ENCODE measurements at regions not wholly inside any gene's neighbourhood (a gene's known extent, or its start where the extent isn't known, plus 50 kb on each side); places are given as distances from the start of the nearest gene placed in this dataset.

- POLR2A ChIA-PET (ENCODE audit: partially characterized antibody), result no interaction called here
- no peaks in the 10 kb centered on the region for H3K9me3 ChIP-seq (ENCODE audit: control insufficient read depth in 1 of 2, low read length in 2 of 2)
- Mint-ChIP-seq H3K9me3 (peaks cover 0 to 3% (median 0%) of the 10 kb centered on the region in 8 donors), H3K36me3 (no peaks in the 10 kb centered on the region), H3K4me1 (no peaks in the 10 kb centered on the region), H3K4me3 (no peak overlapping the region), H3K27ac (no peak overlapping the region), H3K27me3 (no peaks in the 10 kb centered on the region)
- intact Hi-C loops (cut with micrococcal nuclease), result no loop called here
- H3K4me3 ChIP-seq (ENCODE audit: low read length in 2 of 2), result no peak overlapping the region
- H3K36me3 ChIP-seq (ENCODE audit: insufficient read depth, low read length), result no peaks in the 10 kb centered on the region
- DNase-seq, result no peak
- no peaks in the 10 kb centered on the region for H3K4me1 ChIP-seq (ENCODE audit: insufficient read depth, low read length)
- H3K27ac ChIP-seq (ENCODE audit: low read depth, low read length), result no peak overlapping the region
- H3K27me3 ChIP-seq (ENCODE audit: insufficient read depth, low read length), result no peaks in the 10 kb centered on the region
- CTCF ChIA-PET (ENCODE audit: partially characterized antibody), result no interaction called here
These were observed 499.5 kb upstream of the PSMD7 start for GRCh38 chr16:73797115-73797514.

DNA sequence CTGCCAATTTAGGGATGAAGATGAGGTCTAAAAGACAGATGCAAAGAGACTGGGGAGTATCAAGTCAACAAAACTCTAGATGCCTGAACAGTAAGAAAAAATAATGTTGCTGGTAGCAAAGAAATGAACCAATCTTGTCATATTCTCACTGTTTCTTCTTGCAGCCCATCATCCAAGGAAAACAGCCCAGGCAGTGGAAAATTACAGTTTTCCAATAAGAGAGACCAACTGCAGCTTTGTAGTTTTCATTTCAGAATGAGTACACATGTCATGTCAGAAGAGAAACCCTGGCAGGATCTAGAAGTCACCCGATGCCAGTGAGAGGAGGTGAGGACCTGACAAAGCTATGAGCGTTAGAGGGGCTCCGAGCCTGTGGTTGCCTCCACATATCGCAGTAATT is 500.4 kb upstream of the PSMD7 start:
- DNase-seq, result no peak
- H3K9me3 Mint-ChIP-seq, result peaks cover 0 to 3% (median 0%) of the 10 kb centered on the region in 8 donors
- H3K4me1 Mint-ChIP-seq, result no peaks in the 10 kb centered on the region
- POLR2A ChIA-PET (ENCODE audit: partially characterized antibody), result no interaction called here
- no peaks in the 10 kb centered on the region for H3K36me3 Mint-ChIP-seq
- H3K9me3 ChIP-seq (ENCODE audit: control insufficient read depth in 1 of 2, low read length in 2 of 2), result no peaks in the 10 kb centered on the region
- no peaks in the 10 kb centered on the region for H3K27me3 Mint-ChIP-seq
- H3K4me1 ChIP-seq (ENCODE audit: insufficient read depth, low read length), result no peaks in the 10 kb centered on the region
- H3K27me3 ChIP-seq (ENCODE audit: insufficient read depth, low read length), result no peaks in the 10 kb centered on the region
- H3K4me3 ChIP-seq (ENCODE audit: low read length in 2 of 2), result no peak overlapping the region
- no peak overlapping the region for H3K4me3 Mint-ChIP-seq
- H3K36me3 ChIP-seq (ENCODE audit: insufficient read depth, low read length), result no peaks in the 10 kb centered on the region
- CTCF ChIA-PET (ENCODE audit: partially characterized antibody), result no interaction called here
- intact Hi-C loops (cut with micrococcal nuclease), result no loop called here
- H3K27ac ChIP-seq (ENCODE audit: low read depth, low read length), result no peak overlapping the region
- no peak overlapping the region for H3K27ac Mint-ChIP-seq

DNA sequence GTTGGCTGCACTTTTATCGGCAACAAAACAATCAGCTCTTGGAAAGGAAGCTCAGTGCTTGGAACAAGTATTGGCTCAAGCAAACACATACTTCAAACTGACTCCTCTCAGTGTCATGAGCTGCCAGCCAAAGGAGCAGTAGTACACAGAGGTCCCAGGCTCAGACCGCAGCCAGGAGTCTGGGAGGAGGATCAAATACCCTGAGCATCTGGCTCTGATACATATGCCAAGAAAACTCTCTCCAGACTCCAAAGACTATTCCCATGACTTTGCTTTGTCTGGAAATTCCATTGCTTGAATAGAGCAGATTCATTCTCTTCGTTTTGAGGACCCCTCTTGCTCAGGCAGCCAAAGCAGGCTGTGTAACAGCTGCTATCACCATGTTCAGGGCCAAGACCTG is 501.6 kb upstream of the PSMD7 start:
- Mint-ChIP-seq H3K27ac (no peak overlapping the region), H3K4me1 (no peaks in the 10 kb centered on the region), H3K4me3 (no peak overlapping the region), H3K27me3 (no peaks in the 10 kb centered on the region), H3K36me3 (no peaks in the 10 kb centered on the region), H3K9me3 (peaks cover 0 to 4% (median 3%) of the 10 kb centered on the region in 8 donors)
- POLR2A ChIA-PET (ENCODE audit: partially characterized antibody), result no interaction called here
- CTCF ChIA-PET (ENCODE audit: partially characterized antibody), result no interaction called here
- H3K4me3 ChIP-seq (ENCODE audit: low read length in 2 of 2), result no peak overlapping the region
- intact Hi-C loops (cut with micrococcal nuclease), result no loop called here
- H3K9me3 ChIP-seq (ENCODE audit: control insufficient read depth in 1 of 2, low read length in 2 of 2), result no peaks in the 10 kb centered on the region
- DNase-seq, result no peak
- no peaks in the 10 kb centered on the region for H3K36me3 ChIP-seq (ENCODE audit: insufficient read depth, low read length)
- H3K4me1 ChIP-seq (ENCODE audit: insufficient read depth, low read length), result no peaks in the 10 kb centered on the region
- H3K27me3 ChIP-seq (ENCODE audit: insufficient read depth, low read length), result no peaks in the 10 kb centered on the region
- H3K27ac ChIP-seq (ENCODE audit: low read depth, low read length), result no peak overlapping the region

- H3K4me1 ChIP-seq (ENCODE audit: insufficient read depth, low read length), result no peaks in the 10 kb centered on the region
- H3K9me3 ChIP-seq (ENCODE audit: control insufficient read depth in 1 of 2, low read length in 2 of 2), result no peaks in the 10 kb centered on the region
- H3K9me3 Mint-ChIP-seq, result peaks cover 0 to 5% (median 3%) of the 10 kb centered on the region in 8 donors
- H3K4me3 ChIP-seq (ENCODE audit: low read length in 2 of 2), result no peak overlapping the region
- H3K36me3 ChIP-seq (ENCODE audit: insufficient read depth, low read length), result no peaks in the 10 kb centered on the region
- no peak for DNase-seq
- ChIA-PET CTCF (ENCODE audit: partially characterized antibody) (no interaction called here), POLR2A (ENCODE audit: partially characterized antibody) (no interaction called here)
- H3K4me1 Mint-ChIP-seq, result no peaks in the 10 kb centered on the region
- H3K4me3 Mint-ChIP-seq, result no peak overlapping the region
- H3K27me3 ChIP-seq (ENCODE audit: insufficient read depth, low read length), result no peaks in the 10 kb centered on the region
- H3K27ac Mint-ChIP-seq, result no peak overlapping the region
- intact Hi-C loops (cut with micrococcal nuclease), result no loop called here
- no peaks in the 10 kb centered on the region for H3K36me3 Mint-ChIP-seq
- no peak overlapping the region for H3K27ac ChIP-seq (ENCODE audit: low read depth, low read length)
- no peaks in the 10 kb centered on the region for H3K27me3 Mint-ChIP-seq
These were observed 502.7 kb upstream of the PSMD7 start for GRCh38 chr16:73793871-73794437.

DNA sequence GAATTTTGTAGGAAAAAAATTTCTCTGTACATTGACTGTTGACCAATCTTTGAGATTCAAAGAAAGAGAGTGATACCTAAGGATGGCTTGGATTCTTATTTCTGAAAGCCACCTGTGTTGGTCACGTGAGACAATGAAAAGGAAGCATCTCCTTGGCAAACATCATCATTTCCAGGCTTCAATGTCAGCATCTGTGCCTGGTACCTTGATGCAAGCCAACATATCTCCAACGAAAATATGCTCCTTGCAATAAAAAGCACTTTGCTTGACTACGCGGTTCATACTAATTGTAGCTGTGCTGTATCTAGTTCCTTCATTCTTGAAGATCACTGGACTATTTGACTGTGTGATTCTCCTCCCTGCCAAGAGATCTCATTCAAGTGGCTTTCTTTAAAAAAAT is 503.4 kb upstream of the PSMD7 start:
- no peaks in the 10 kb centered on the region for H3K27me3 ChIP-seq (ENCODE audit: insufficient read depth, low read length)
- Mint-ChIP-seq H3K4me3 (no peak overlapping the region), H3K27me3 (no peaks in the 10 kb centered on the region), H3K4me1 (no peaks in the 10 kb centered on the region), H3K36me3 (no peaks in the 10 kb centered on the region), H3K9me3 (peaks cover 0 to 5% (median 3%) of the 10 kb centered on the region in 8 donors), H3K27ac (no peak overlapping the region)
- DNase-seq, result no peak
- no peak overlapping the region for H3K4me3 ChIP-seq (ENCODE audit: low read length in 2 of 2)
- CTCF ChIA-PET (ENCODE audit: partially characterized antibody), result no interaction called here
- POLR2A ChIA-PET (ENCODE audit: partially characterized antibody), result no interaction called here
- H3K9me3 ChIP-seq (ENCODE audit: control insufficient read depth in 1 of 2, low read length in 2 of 2), result no peaks in the 10 kb centered on the region
- H3K36me3 ChIP-seq (ENCODE audit: insufficient read depth, low read length), result no peaks in the 10 kb centered on the region
- no peaks in the 10 kb centered on the region for H3K4me1 ChIP-seq (ENCODE audit: insufficient read depth, low read length)
- H3K27ac ChIP-seq (ENCODE audit: low read depth, low read length), result no peak overlapping the region
- intact Hi-C loops (cut with micrococcal nuclease), result no loop called here

DNA sequence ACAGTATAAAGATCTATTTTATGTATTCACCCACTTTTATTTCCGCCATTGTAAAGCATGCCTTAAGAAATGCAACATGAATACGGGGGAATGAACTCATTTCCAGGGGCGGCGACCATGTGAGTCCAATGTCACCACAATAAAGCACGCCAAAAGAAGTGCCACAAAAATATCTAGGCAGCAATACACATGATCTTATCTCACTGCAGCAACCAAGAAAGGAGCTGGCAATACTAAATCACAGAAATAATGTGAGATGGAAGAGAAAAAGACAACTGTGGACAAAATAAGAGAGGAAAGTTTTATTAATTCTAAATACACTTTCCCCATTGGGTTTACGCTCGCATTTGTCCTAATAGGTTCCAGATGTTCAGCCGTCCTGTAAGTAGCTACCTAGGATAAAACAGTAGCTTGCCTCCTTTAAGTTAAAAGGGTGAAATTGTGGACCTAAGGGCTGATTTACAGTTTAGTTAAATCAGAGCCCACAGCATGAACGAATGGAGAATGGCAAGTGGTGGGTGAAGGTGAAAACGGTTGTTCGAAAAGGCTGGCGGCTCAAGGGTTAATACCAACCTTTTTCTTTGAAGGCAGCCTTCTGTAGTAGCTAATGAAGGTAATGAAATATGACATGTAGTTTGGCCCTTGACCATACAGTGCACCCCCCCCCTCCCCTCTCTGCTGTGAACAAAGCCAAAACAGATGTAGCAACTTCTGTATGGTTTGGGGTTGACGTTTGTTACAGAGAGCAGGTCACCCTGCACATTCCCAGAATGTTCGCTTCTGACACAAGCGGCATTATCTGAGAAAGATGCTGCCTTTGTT is 504.2 kb upstream of the PSMD7 start:
- no peak for DNase-seq
- Histone ChIP-seq H3K4me3 (ENCODE audit: low read length in 2 of 2) (no peak overlapping the region), H3K27ac (ENCODE audit: low read depth, low read length) (no peak overlapping the region), H3K9me3 (ENCODE audit: control insufficient read depth in 1 of 2, low read length in 2 of 2) (no peaks in the 10 kb centered on the region), H3K4me1 (ENCODE audit: insufficient read depth, low read length) (no peaks in the 10 kb centered on the region), H3K27me3 (ENCODE audit: insufficient read depth, low read length) (no peaks in the 10 kb centered on the region), H3K36me3 (ENCODE audit: insufficient read depth, low read length) (no peaks in the 10 kb centered on the region)
- no peaks in the 10 kb centered on the region for H3K36me3 Mint-ChIP-seq
- H3K9me3 Mint-ChIP-seq, result peaks cover 0 to 8% (median 3%) of the 10 kb centered on the region in 8 donors
- ChIA-PET CTCF (ENCODE audit: partially characterized antibody) (no interaction called here), POLR2A (ENCODE audit: partially characterized antibody) (no interaction called here)
- no peaks in the 10 kb centered on the region for H3K4me1 Mint-ChIP-seq
- no peak overlapping the region for H3K27ac Mint-ChIP-seq
- intact Hi-C loops (cut with micrococcal nuclease), result no loop called here
- H3K4me3 Mint-ChIP-seq, result no peak overlapping the region
- H3K27me3 Mint-ChIP-seq, result no peaks in the 10 kb centered on the region

DNA sequence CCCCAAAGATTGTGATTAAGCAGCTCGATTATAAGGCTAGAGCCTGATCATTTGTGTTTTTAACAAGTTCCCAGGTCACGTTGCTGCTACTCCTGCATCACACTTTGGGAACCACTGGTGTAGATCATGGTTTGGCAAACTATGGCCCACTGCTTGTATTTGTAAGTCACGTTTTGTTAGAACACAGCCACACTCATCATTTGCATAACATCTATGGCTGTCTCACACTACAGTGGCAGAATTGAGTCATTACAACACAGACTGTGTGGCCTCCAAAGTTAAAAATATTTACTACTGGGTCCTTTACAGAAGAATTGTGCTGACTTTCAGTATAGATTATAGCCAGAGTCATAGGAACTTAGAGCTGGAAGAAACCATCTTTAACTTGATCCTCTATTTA is 515.3 kb upstream of the PSMD7 start:
- no peaks in the 10 kb centered on the region for H3K4me1 Mint-ChIP-seq
- no peak for DNase-seq
- no peak overlapping the region for H3K4me3 Mint-ChIP-seq
- H3K9me3 ChIP-seq (ENCODE audit: control insufficient read depth in 1 of 2, low read length in 2 of 2), result no peaks in the 10 kb centered on the region
- no peak overlapping the region for H3K27ac Mint-ChIP-seq
- H3K4me1 ChIP-seq (ENCODE audit: insufficient read depth, low read length), result no peaks in the 10 kb centered on the region
- no peaks in the 10 kb centered on the region for H3K36me3 Mint-ChIP-seq
- ChIA-PET CTCF (ENCODE audit: partially characterized antibody) (no interaction called here), POLR2A (ENCODE audit: partially characterized antibody) (no interaction called here)
- no peak overlapping the region for H3K4me3 ChIP-seq (ENCODE audit: low read length in 2 of 2)
- intact Hi-C loops (cut with micrococcal nuclease), result no loop called here
- H3K9me3 Mint-ChIP-seq, result peaks cover 3 to 34% (median 19%) of the 10 kb centered on the region in 8 donors
- H3K27me3 ChIP-seq (ENCODE audit: insufficient read depth, low read length), result no peaks in the 10 kb centered on the region
- no peaks in the 10 kb centered on the region for H3K27me3 Mint-ChIP-seq
- no peaks in the 10 kb centered on the region for H3K36me3 ChIP-seq (ENCODE audit: insufficient read depth, low read length)
- no peak overlapping the region for H3K27ac ChIP-seq (ENCODE audit: low read depth, low read length)
